ENCODE measurements at regions not wholly inside any gene's neighbourhood (a gene's known extent, or its start where the extent isn't known, plus 50 kb on each side); places are given as distances from the start of the nearest gene placed in this dataset.

GRCh38 chr4:52260514-52261210 lies 209.6 kb downstream of the SPATA18 start:
- H3K14ac ChIP-seq (ENCODE audit: insufficient read length): no peak overlapping the region
- no peaks in the 10 kb centered on the region for H3K4me1 ChIP-seq (replicated peaks in 1 of 4; ENCODE audit: control insufficient read depth in 3 of 4, insufficient read depth in 4 of 4, low read length in 3 of 4)
- no peak overlapping the region for H4K91ac ChIP-seq (replicated peaks; ENCODE audit: insufficient read length, low read length)
- POLR2A ChIA-PET (ENCODE audit: partially characterized antibody): no interaction called here
- H3K79me1 ChIP-seq (ENCODE audit: low read depth, low read length): no peaks in the 10 kb centered on the region
- CTCF ChIA-PET (ENCODE audit: partially characterized antibody): interaction anchor here (0.7 to 1.4 kb wide), 3 partner anchors 26 to 722 kb away, joined by 3 to 4 read pairs (median 3); no protein-coding TSS in a partner anchor
- H3K27ac ChIP-seq (ENCODE audit: low read depth, low read length): no peak overlapping the region
- no peak overlapping the region for H3K23ac ChIP-seq (ENCODE audit: insufficient read length)
- no peak overlapping the region for H3K9ac ChIP-seq (replicated peaks in 1 of 4; ENCODE audit: extremely low read depth in 1 of 4, low read depth in 3 of 4, low read length in 3 of 4)
- no peak overlapping the region for H4K5ac ChIP-seq (ENCODE audit: insufficient read length, low read depth, low read length)
- no peak overlapping the region for H2BK15ac ChIP-seq (ENCODE audit: low read length)
- WGBS, 2 experiments (ENCODE audit: extremely low coverage in 1 of 2, insufficient coverage in 1 of 2, insufficient read length in 1 of 2, insufficient replicate concordance in 2 of 2, low coverage in 1 of 2, low lambda C conversion rate in 2 of 2, missing lambda C conversion rate in 1 of 2): 89% methylated on average over 6 of the region's 6 CpGs; no CpG with 5 or more reads in 1 of the 2 experiments
- no peaks in the 10 kb centered on the region for H3K9me3 ChIP-seq (ENCODE audit: insufficient read depth in 2 of 2, low read depth in 1 of 2, low read length in 1 of 2)
- no peaks in the 10 kb centered on the region for H4K20me1 ChIP-seq (replicated peaks in 1 of 2; ENCODE audit: control insufficient read depth in 1 of 2, insufficient read depth in 2 of 2, low read length in 2 of 2)
- no peak overlapping the region for H2BK120ac ChIP-seq (replicated peaks; ENCODE audit: low read depth, low read length)
- no peak overlapping the region for H2AFZ ChIP-seq (ENCODE audit: low read length)
- H3K56ac ChIP-seq (replicated peaks; ENCODE audit: insufficient read length, low read depth, low read length): no peak overlapping the region
- no peak overlapping the region for H3K4ac ChIP-seq (replicated peaks; ENCODE audit: insufficient read length, low read depth, low read length)
- TF ChIP-seq EP300 (IDR thresholded peaks at IDR 0.05; ENCODE audit: borderline replicate concordance in 1 of 2, low read depth in 2 of 2, low read length in 2 of 2) (no peak), POU5F1 (IDR thresholded peaks at IDR 0.05; ENCODE audit: low read depth, low read length) (no peak)
- no peak overlapping the region for H2BK20ac ChIP-seq (ENCODE audit: low read length)
- no peaks in the 10 kb centered on the region for H3K79me2 ChIP-seq (ENCODE audit: control insufficient read depth in 1 of 2, insufficient read depth in 2 of 2, low read length in 2 of 2)
- H3K4me3 ChIP-seq (ENCODE audit: extremely low read depth in 1 of 4, insufficient read depth in 2 of 4, low read depth in 3 of 4, low read length in 4 of 4): no peak overlapping the region
- no peak overlapping the region for H2BK5ac ChIP-seq (ENCODE audit: low read depth, low read length)
- no peak overlapping the region for H3K4me2 ChIP-seq (ENCODE audit: insufficient read depth in 1 of 2, low read depth in 2 of 2, low read length in 2 of 2)
- H2BK12ac ChIP-seq (ENCODE audit: low read depth, low read length): no peak overlapping the region
- FAIRE-seq (no peak), DNase-seq (ENCODE audit: low read depth in 1 of 2, low spot score in 2 of 2) (no peak)
- no peak overlapping the region for H3K18ac ChIP-seq (ENCODE audit: extremely low read depth, low read length)
- H2AK5ac ChIP-seq (ENCODE audit: low read depth, low read length): no peak overlapping the region
- no peaks in the 10 kb centered on the region for H3K36me3 ChIP-seq (ENCODE audit: control insufficient read depth in 2 of 4, insufficient read depth in 4 of 4, low read length in 3 of 4)
- H3K27me3 ChIP-seq (replicated peaks in 1 of 4; ENCODE audit: control insufficient read depth in 3 of 4, extremely low read depth in 1 of 4, insufficient read depth in 3 of 4, low read length in 3 of 4): no peaks in the 10 kb centered on the region
- H3K23me2 ChIP-seq (ENCODE audit: low read depth, low read length): no peaks in the 10 kb centered on the region
- no peak overlapping the region for H4K8ac ChIP-seq (ENCODE audit: extremely low read depth, insufficient read depth, low read length)

Data from H1 (cell line).